PC-3 (cell line): ENCODE measurements at regions not wholly inside any gene's neighbourhood (a gene's known extent, or its start where the extent isn't known, plus 50 kb on each side); places are given as distances from the start of the nearest gene placed in this dataset.

Experiments used
- EZH2 ChIP-seq: fragments of 300-600 bp; sonication (generic); IDR thresholded peaks from one replicate; pipeline ENCODE4 v1.6.1; 2017; ENCODE audit warnings: antibody characterized with exemption, mild to moderate bottlenecking, low read length; ENCODE audit not compliant: unreplicated experiment
- EZH2phosphoT487 ChIP-seq: fragments of 300-600 bp; sonication (generic); IDR thresholded peaks from 2 replicates; pipeline ENCODE4 v1.6.1; 2018; ENCODE audit warnings: mild to moderate bottlenecking, antibody characterized with exemption, low read length, borderline replicate concordance
- TF ChIP-seq, protein P1 (sequence below): fragments of 300-600 bp; sonication (generic); conservative IDR thresholded peaks from 2 replicates; pipeline ENCODE4 v1.5.1; 2017; ENCODE audit warnings: antibody characterized with exemption, low read depth, mild to moderate bottlenecking, low read length

DNA sequence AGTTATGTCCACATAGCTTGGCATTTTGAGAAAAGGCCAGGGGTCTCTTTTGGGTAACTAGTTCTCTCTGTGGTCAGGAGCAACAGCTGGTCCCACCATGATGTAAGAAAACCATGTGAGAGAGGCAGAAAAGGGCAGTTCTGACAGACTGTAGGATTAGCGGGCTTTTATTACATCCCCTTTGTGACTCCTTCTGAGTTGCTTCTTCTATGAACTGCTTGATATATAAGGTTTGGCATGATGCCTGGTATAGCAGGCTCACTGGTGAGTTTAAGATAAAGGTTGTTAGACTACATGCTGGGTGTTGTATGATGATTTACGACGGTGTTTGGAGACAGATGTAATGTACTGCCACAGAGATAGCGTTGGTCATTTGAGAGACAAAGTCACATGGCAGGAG, 2308.1 kb upstream of the AGA start:
- TF ChIP-seq EZH2 (no peak), EZH2phosphoT487 (no peak)
- TF ChIP-seq, protein P1, sequence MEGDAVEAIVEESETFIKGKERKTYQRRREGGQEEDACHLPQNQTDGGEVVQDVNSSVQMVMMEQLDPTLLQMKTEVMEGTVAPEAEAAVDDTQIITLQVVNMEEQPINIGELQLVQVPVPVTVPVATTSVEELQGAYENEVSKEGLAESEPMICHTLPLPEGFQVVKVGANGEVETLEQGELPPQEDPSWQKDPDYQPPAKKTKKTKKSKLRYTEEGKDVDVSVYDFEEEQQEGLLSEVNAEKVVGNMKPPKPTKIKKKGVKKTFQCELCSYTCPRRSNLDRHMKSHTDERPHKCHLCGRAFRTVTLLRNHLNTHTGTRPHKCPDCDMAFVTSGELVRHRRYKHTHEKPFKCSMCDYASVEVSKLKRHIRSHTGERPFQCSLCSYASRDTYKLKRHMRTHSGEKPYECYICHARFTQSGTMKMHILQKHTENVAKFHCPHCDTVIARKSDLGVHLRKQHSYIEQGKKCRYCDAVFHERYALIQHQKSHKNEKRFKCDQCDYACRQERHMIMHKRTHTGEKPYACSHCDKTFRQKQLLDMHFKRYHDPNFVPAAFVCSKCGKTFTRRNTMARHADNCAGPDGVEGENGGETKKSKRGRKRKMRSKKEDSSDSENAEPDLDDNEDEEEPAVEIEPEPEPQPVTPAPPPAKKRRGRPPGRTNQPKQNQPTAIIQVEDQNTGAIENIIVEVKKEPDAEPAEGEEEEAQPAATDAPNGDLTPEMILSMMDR = no peak
